SK-N-SH treated with all-trans-retinoic acid at 6 μM for 48 hours (cell line): ENCODE measurements at regions not wholly inside any gene's neighbourhood (a gene's known extent, or its start where the extent isn't known, plus 50 kb on each side); places are given as distances from the start of the nearest gene placed in this dataset.

ENCODE experiments used
- ATAC-seq: fragments of 200-7000 bp; cut with Tn5 transposase; 3 replicates; pipeline ENCODE4 v1.9.1; 2020; ENCODE audit warnings: mild to moderate bottlenecking, moderate library complexity
- ARNTL ChIP-seq: fragments of 450-650 bp; formaldehyde crosslinking; IDR thresholded peaks from 2 replicates; pipeline ENCODE4 v1.5.0; 2020; ENCODE audit warnings: low read depth, mild to moderate bottlenecking, moderate library complexity, borderline replicate concordance
- BACH2 ChIP-seq: fragments of 250-450 bp; sonication (Bioruptor Pico); IDR thresholded peaks from 2 replicates; pipeline ENCODE4 v1.9.0; 2021; ENCODE audit warnings: mild to moderate bottlenecking, borderline replicate concordance
- CSDC2 ChIP-seq: fragments of 250-450 bp; sonication (Bioruptor Pico); IDR thresholded peaks from 2 replicates; pipeline ENCODE4 v1.5.0; 2020; ENCODE audit warnings: mild to moderate bottlenecking, moderate library complexity
- ESRRG ChIP-seq: fragments of 250-450 bp; sonication (Bioruptor Pico); IDR thresholded peaks from 2 replicates; pipeline ENCODE4 v1.6.1; 2021; ENCODE audit warnings: mild to moderate bottlenecking
- GLIS3 ChIP-seq: fragments of 250-450 bp; sonication (Bioruptor Pico); IDR thresholded peaks from 2 replicates; pipeline ENCODE4 v1.5.0; 2020; ENCODE audit warnings: mild to moderate bottlenecking, moderate library complexity
- ISL1 ChIP-seq: fragments of 250-450 bp; sonication (Bioruptor Pico); IDR thresholded peaks from 2 replicates; pipeline ENCODE4 v2.1.2; 2022; ENCODE audit warnings: mild to moderate bottlenecking, moderate library complexity
- PPARA ChIP-seq: fragments of 250-450 bp; sonication (Bioruptor Pico); IDR thresholded peaks from 2 replicates; pipeline ENCODE4 v1.5.0; 2020; ENCODE audit warnings: mild to moderate bottlenecking, borderline replicate concordance
- RARB ChIP-seq: fragments of 250-450 bp; sonication (Bioruptor Pico); IDR thresholded peaks from 2 replicates; pipeline ENCODE4 v1.8.0; 2021; ENCODE audit warnings: mild to moderate bottlenecking, moderate library complexity
- TCF4 ChIP-seq: fragments of 250-450 bp; sonication (Bioruptor Pico); IDR thresholded peaks from 2 replicates; pipeline ENCODE4 v1.8.0; 2021; ENCODE audit warnings: mild to moderate bottlenecking, moderate library complexity, borderline replicate concordance
- TOX ChIP-seq: fragments of 250-450 bp; sonication (Bioruptor Pico); IDR thresholded peaks from 2 replicates; pipeline ENCODE4 v1.8.0; 2021; ENCODE audit warnings: mild to moderate bottlenecking, moderate library complexity, borderline replicate concordance
- ZC3H10 ChIP-seq: fragments of 250-450 bp; sonication (Bioruptor Pico); IDR thresholded peaks from 2 replicates; pipeline ENCODE4 v1.5.1; 2021; ENCODE audit warnings: mild to moderate bottlenecking, moderate library complexity
- ZFP3 ChIP-seq: fragments of 250-450 bp; sonication (Bioruptor Pico); IDR thresholded peaks from 2 replicates; pipeline ENCODE4 v1.5.0; 2020; ENCODE audit warnings: mild to moderate bottlenecking, moderate library complexity
- ZFP30 ChIP-seq: fragments of 450-650 bp; formaldehyde crosslinking; IDR thresholded peaks from 2 replicates; pipeline ENCODE4 v1.5.0; 2022; ENCODE audit warnings: mild to moderate bottlenecking, moderate library complexity
- ZNF565 ChIP-seq: fragments of 450-650 bp; formaldehyde crosslinking; conservative IDR thresholded peaks from 2 replicates; pipeline ENCODE4 v1.5.0; 2020; ENCODE audit warnings: low read depth, mild to moderate bottlenecking, moderate library complexity
- ZNF70 ChIP-seq: fragments of 450-650 bp; formaldehyde crosslinking; IDR thresholded peaks from 2 replicates; pipeline ENCODE4 v1.5.0; 2020; ENCODE audit warnings: mild to moderate bottlenecking, moderate library complexity
- TF ChIP-seq, protein P1 (sequence below): fragments of 250-450 bp; sonication (Bioruptor Pico); IDR thresholded peaks from 2 replicates; pipeline ENCODE4 v1.8.0; 2021; ENCODE audit warnings: low read depth, mild to moderate bottlenecking, moderate library complexity, borderline replicate concordance
- TF ChIP-seq, protein P2 (sequence below): fragments of 250-450 bp; sonication (Bioruptor Pico); IDR thresholded peaks from 2 replicates; pipeline ENCODE4 v1.5.0; 2020; ENCODE audit warnings: mild to moderate bottlenecking, moderate library complexity
- TF ChIP-seq, protein P3 (sequence below): fragments of 250-450 bp; sonication (Bioruptor Pico); IDR thresholded peaks from 2 replicates; pipeline ENCODE4 v1.5.1; 2020; ENCODE audit warnings: low read depth, mild to moderate bottlenecking, moderate library complexity
- TF ChIP-seq, protein P4 (sequence below): fragments of 250-450 bp; sonication (Bioruptor Pico); IDR thresholded peaks from 2 replicates; pipeline ENCODE4 v1.8.0; 2020; ENCODE audit warnings: mild to moderate bottlenecking, moderate library complexity, borderline replicate concordance
- TF ChIP-seq, protein P5 (sequence below): fragments of 250-450 bp; sonication (Bioruptor Pico); IDR thresholded peaks from 2 replicates; pipeline ENCODE4 v1.5.1; 2021; ENCODE audit warnings: mild to moderate bottlenecking, moderate library complexity

DNA sequence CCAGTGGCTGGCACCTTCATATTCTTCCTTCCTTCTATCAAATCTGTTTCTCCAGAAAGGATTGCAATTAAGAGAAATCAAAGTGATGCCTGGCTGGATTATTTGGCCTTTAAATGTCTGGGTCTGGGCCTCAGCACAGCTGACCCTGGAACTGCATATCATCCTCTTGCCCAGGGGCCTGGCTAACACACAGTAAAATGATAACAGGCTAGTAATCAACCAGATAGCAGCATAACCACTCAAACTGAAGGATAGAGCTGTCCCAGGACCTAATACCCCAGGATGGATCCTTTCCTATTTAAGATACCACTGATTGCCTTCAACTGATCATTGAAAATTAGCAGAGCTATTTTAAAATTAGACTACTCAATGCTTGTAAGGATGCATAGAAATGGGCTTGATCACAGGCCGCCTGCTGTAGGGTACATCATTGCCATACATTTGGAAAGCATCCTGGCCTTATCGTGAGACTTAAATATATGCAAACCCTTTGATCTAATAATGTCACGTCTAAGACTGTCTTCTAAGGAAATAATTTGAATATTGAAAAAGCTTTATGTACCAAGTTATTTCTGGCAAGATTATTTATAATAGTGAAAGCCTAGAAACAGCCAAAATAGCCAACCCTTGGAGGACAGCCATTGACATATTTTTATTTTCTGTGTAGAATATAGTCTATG lies 144.0 kb upstream of the CHST15 start:
- no peak for ATAC-seq
- no peak for TF ChIP-seq TCF4 (CRISPR knock-in tag)
- TF ChIP-seq, protein P1, sequence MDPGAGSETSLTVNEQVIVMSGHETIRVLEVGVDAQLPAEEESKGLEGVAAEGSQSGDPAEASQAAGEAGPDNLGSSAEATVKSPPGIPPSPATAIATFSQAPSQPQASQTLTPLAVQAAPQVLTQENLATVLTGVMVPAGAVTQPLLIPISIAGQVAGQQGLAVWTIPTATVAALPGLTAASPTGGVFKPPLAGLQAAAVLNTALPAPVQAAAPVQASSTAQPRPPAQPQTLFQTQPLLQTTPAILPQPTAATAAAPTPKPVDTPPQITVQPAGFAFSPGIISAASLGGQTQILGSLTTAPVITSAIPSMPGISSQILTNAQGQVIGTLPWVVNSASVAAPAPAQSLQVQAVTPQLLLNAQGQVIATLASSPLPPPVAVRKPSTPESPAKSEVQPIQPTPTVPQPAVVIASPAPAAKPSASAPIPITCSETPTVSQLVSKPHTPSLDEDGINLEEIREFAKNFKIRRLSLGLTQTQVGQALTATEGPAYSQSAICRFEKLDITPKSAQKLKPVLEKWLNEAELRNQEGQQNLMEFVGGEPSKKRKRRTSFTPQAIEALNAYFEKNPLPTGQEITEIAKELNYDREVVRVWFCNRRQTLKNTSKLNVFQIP (CRISPR knock-in tag) = no peak
- TF ChIP-seq, protein P2, sequence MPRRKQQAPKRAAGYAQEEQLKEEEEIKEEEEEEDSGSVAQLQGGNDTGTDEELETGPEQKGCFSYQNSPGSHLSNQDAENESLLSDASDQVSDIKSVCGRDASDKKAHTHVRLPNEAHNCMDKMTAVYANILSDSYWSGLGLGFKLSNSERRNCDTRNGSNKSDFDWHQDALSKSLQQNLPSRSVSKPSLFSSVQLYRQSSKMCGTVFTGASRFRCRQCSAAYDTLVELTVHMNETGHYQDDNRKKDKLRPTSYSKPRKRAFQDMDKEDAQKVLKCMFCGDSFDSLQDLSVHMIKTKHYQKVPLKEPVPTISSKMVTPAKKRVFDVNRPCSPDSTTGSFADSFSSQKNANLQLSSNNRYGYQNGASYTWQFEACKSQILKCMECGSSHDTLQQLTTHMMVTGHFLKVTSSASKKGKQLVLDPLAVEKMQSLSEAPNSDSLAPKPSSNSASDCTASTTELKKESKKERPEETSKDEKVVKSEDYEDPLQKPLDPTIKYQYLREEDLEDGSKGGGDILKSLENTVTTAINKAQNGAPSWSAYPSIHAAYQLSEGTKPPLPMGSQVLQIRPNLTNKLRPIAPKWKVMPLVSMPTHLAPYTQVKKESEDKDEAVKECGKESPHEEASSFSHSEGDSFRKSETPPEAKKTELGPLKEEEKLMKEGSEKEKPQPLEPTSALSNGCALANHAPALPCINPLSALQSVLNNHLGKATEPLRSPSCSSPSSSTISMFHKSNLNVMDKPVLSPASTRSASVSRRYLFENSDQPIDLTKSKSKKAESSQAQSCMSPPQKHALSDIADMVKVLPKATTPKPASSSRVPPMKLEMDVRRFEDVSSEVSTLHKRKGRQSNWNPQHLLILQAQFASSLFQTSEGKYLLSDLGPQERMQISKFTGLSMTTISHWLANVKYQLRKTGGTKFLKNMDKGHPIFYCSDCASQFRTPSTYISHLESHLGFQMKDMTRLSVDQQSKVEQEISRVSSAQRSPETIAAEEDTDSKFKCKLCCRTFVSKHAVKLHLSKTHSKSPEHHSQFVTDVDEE (CRISPR knock-in tag) = no peak
- no peak for TF ChIP-seq GLIS3 (CRISPR knock-in tag)
- TF ChIP-seq ESRRG (CRISPR knock-in tag) = no peak
- TF ChIP-seq, protein P3, sequence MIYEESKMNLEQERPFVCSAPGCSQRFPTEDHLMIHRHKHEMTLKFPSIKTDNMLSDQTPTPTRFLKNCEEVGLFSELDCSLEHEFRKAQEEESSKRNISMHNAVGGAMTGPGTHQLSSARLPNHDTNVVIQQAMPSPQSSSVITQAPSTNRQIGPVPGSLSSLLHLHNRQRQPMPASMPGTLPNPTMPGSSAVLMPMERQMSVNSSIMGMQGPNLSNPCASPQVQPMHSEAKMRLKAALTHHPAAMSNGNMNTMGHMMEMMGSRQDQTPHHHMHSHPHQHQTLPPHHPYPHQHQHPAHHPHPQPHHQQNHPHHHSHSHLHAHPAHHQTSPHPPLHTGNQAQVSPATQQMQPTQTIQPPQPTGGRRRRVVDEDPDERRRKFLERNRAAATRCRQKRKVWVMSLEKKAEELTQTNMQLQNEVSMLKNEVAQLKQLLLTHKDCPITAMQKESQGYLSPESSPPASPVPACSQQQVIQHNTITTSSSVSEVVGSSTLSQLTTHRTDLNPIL (CRISPR knock-in tag) = no peak
- TF ChIP-seq ZFP3 (CRISPR knock-in tag) = no peak
- TF ChIP-seq ZC3H10 (CRISPR knock-in tag) = no peak
- no peak for TF ChIP-seq ARNTL
- TF ChIP-seq BACH2 (CRISPR knock-in tag) = no peak
- TF ChIP-seq CSDC2 = no peak
- TF ChIP-seq RARB (CRISPR knock-in tag) = no peak
- TF ChIP-seq ZNF70 (CRISPR knock-in tag) = no peak
- TF ChIP-seq ZFP30 = no peak
- no peak for TF ChIP-seq ISL1 (CRISPR knock-in tag)
- TF ChIP-seq ZNF565 (CRISPR knock-in tag) = no peak
- no peak for TF ChIP-seq TOX (CRISPR knock-in tag)
- TF ChIP-seq, protein P4, sequence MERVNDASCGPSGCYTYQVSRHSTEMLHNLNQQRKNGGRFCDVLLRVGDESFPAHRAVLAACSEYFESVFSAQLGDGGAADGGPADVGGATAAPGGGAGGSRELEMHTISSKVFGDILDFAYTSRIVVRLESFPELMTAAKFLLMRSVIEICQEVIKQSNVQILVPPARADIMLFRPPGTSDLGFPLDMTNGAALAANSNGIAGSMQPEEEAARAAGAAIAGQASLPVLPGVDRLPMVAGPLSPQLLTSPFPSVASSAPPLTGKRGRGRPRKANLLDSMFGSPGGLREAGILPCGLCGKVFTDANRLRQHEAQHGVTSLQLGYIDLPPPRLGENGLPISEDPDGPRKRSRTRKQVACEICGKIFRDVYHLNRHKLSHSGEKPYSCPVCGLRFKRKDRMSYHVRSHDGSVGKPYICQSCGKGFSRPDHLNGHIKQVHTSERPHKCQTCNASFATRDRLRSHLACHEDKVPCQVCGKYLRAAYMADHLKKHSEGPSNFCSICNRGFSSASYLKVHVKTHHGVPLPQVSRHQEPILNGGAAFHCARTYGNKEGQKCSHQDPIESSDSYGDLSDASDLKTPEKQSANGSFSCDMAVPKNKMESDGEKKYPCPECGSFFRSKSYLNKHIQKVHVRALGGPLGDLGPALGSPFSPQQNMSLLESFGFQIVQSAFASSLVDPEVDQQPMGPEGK (CRISPR knock-in tag) = no peak
- TF ChIP-seq PPARA (CRISPR knock-in tag) = no peak
- TF ChIP-seq, protein P5, sequence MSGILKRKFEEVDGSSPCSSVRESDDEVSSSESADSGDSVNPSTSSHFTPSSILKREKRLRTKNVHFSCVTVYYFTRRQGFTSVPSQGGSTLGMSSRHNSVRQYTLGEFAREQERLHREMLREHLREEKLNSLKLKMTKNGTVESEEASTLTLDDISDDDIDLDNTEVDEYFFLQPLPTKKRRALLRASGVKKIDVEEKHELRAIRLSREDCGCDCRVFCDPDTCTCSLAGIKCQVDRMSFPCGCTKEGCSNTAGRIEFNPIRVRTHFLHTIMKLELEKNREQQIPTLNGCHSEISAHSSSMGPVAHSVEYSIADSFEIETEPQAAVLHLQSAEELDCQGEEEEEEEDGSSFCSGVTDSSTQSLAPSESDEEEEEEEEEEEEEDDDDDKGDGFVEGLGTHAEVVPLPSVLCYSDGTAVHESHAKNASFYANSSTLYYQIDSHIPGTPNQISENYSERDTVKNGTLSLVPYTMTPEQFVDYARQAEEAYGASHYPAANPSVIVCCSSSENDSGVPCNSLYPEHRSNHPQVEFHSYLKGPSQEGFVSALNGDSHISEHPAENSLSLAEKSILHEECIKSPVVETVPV (CRISPR knock-in tag) = no peak

DNA sequence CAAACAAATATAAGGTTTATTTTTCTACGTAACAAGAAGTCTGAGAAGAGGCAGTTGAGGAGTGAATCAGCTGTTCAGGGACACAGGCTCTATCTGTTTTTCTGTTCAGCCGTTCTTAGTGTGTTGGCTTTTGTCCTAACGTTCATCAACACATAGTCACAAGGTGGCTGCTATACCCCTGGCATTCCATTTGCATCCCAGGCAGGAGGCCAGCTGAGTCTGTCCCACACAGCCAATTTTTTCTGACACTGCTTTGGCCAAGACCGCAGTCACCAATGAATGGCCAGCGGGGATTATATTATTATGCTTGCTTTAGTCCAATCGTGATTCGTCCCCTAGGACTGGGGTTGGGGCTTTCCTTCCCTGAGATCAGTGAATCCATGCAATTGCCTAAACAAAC lies 143.4 kb upstream of the CHST15 start:
- no peak for ATAC-seq
- TF ChIP-seq, protein P1 (CRISPR knock-in tag) = no peak
- TF ChIP-seq ISL1 (CRISPR knock-in tag) (no peak), ZNF70 (CRISPR knock-in tag) (no peak), ESRRG (CRISPR knock-in tag) (no peak), TOX (CRISPR knock-in tag) (no peak), TCF4 (CRISPR knock-in tag) (no peak), ZNF565 (CRISPR knock-in tag) (no peak), ZFP3 (CRISPR knock-in tag) (no peak)
- TF ChIP-seq, protein P4 (CRISPR knock-in tag) = no peak
- TF ChIP-seq, protein P3 (CRISPR knock-in tag) = no peak
